Stimulated activated CD8-positive, alpha-beta memory T cell treated with anti-CD3 and anti-CD28 coated beads, Interleukin-4, amount 100 ng/mL, for 24 hours (primary cell): ENCODE measurements at regions not wholly inside any gene's neighbourhood (a gene's known extent, or its start where the extent isn't known, plus 50 kb on each side); places are given as distances from the start of the nearest gene placed in this dataset.
"Not testable (repeated sequence)": the region's sequence is repeated elsewhere in the genome, so short reads cannot be mapped to it uniquely, and the experiment has no call there.

Experiments
- DNase-seq: peaks from one replicate; pipeline ENCODE4 v3.0.0-alpha.2; 2020; ENCODE audit warnings: low read depth

DNA sequence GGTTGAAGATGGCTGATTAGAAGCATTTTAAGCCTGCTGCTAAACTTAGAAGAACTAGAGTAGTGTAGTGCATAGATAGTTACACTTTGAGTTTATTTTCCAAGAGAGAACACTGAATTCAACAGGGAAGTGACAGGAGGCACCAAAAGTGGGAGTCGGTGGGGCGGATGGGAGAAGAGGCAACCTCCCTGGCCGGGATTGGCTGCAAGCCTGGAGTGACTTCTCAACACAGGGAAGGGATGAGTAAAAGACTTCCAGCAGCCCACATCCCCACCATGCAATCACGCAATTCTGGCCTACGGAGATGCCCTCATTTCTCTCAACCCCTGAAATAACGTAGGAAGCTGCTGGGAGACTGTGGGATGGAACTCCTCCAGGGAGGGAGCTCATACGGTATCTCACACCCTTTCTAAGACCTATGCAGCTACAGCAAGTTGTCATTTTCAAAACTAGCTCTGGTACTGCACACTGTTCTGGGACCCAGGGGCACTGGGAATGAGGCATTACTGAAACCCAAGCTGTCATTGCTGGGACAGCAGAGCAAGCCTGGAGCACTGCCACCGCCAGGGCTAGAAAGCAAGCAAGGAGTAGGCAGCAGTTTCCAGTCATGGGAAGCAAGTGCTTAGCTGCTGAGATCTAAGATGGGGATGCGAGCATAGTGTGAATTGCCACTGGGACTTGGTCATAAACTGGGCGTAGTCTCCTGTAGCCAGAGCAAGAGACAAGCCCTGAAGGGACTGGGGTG lies 331.6 kb upstream of the PTGER4 start:
- DNase-seq: no peak

DNA sequence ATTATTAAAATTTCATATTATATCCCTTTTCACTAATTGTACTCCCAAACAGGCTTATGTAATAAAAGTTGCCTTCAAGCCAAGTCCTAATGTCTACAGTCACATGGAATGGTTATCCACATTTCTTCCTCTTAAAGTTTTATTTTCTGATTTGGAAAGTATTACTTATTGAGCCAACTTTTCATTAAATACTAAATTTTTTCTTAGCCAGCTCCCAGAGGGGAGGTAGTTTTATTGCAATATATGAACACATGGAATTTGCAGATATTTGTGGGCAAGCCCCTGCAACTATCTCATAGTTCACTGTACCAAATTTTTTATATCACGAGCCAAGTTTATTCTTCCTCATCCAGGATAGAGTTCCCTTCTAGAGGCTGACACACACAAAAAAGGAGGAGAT lies 332.8 kb upstream of the PTGER4 start:
- DNase-seq: no peak

DNA sequence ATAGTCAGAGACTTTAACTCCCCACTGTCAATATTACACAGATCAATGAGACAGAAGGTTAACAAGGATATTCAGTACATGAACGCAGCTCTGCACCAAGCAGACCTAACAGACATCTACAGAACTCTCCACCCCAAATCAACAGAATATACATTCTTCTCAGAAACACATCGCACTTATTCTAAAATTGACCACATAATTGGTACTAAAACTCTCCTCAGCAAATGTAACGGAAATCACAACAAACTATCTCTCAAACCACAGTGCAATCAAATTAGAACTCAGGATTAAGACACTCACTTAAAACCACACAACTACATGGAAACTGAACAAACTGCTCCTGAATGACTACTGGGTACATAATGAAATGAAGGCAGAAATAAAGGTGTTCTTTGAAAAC lies 341.3 kb upstream of the PTGER4 start:
- DNase-seq: not testable (repeated sequence)

DNA sequence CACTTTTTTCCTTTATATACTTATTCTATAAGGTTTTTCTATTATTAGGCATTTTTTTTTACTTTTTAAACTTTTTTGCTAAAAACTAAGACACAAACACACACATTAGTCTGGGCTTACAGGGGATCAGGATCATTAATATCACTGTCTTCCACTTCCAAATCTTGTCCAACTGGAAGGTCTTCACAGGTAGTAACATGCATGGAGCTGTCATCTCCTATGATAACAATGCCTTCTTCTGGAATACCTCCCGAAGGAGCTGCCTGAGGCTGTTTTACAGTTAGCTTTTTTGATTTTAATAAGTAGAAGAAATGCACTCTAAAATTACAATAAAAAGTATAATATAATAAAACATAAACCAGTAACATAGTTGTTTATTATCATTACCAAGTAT lies 345.5 kb upstream of the PTGER4 start:
- DNase-seq: no peak

DNA sequence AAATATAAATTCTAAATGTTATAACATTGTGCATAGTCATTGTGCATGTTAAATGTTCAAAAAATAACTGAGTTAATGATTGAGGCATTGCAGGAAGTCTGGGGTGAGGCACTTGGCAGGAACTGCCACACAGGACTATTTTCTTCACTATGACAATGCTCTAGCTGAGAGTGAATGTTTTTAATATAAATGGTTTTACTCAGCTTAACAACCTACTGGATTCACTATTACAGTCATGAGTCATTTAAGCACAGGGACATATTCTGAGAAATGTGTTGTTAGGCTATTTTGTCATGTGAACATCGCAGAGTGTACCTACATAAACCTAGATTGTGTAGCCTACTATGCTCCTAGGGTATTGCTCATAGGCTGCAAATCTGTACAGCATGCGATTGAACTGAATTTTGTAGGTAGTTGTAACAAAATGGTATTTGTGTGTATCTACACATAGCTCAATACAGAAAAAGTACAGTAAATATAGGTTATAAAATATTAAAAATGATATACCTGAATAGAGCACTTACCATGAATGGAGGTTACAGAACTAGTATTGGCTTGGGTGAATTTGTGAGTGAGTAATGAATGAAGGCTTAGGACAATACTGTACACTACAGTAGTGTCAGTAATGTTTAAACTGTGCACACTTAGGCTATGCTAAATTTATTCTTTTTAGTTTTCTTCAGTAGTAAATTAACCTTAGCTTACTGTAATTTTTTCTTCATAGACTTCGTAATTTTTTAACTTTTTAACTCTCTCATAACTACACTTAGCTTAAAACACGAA lies 346.1 kb upstream of the PTGER4 start:
- DNase-seq: no peak

DNA sequence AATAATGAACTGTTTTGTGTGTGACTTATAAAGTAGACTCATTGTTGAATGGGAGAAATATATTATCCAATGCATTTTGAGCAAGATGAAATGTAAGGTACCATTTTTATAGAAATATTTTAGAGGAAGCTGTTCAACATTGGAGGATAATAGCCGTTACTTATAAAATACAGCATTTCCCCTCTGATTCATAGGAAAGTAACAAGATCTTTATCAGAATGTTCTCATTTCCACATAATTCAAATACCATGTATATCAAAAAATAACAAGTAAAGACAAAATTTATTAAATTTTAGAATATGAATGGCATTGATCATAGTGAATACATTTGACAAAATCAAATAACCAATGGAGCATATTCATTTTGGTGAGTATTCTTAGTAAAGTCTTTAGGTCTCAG lies 346.7 kb upstream of the PTGER4 start:
- DNase-seq: no peak

DNA sequence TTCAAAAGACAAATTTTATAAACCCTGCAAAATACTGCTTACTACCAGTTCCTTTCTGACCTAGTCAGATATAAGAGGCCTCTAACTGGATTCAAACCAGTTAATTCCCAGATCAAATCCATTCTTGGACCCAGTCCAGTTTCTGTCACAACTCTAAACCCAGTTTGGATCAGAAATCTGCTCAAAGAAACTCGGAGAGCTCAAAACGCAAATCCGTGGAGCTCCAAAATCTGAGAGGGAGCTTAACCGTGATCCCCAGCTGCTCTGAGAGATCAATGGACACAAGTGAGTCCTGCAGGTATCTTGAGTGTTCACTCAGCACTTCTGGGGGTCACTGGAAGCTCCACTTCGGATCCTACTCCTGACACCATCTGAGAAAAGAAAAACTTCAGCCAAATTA lies 348.1 kb upstream of the PTGER4 start:
- DNase-seq: no peak

DNA sequence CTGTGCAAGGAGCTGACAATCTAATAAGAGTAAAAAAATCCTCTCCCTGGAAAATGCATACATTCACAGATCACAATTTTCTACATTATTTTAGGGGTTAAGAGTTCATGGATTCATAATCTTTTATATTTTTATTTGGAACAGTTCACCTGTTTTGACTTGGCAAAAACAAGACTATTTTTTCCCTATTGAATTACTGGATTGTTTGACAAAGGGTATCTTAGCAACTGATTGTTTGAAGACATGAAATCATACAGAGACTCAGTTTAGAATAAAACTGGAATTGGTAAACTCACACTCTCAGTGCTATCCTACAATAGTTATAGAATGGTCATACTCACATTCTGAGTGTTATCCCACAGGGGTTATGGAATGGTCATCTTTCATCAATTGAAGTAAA lies 358.2 kb upstream of the PTGER4 start:
- DNase-seq: no peak

DNA sequence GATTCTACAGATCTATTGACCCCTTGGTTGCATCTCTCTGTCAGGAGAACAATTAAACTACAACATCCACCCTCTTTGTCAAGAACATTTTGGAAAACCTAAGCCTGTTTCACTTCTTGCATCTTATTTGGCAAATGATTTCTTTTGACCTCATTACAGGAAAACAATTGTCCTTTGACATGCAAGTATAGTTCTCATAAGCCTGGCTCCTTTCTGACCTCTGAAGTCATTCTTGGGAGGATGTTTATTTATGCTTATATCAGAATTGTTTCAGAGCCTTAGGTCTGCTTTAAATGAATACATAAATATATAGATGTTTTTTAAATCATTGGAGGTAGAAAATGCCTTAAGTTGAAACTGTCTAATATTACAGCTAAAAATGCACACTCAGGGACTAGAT lies 361.3 kb upstream of the PTGER4 start:
- no peak for DNase-seq

DNA sequence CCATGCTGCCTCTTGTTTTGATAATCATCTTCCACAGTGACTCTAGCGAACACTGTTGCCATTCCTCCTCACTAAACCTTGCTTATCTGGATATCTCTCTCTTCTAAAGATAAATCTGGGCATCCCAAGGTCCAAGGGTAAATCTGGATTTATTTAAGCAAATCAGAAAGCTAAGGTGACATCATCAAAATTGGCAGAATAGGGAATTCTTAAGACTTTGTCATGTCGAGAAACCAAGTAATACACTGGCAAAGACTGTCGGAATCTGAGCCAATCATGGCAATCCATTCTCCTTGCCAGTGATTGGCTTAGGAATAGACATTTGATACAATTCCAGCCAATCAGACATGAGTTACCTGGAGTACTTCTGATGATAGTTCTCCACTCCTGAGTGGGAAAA lies 362.7 kb upstream of the PTGER4 start:
- no peak for DNase-seq

DNA sequence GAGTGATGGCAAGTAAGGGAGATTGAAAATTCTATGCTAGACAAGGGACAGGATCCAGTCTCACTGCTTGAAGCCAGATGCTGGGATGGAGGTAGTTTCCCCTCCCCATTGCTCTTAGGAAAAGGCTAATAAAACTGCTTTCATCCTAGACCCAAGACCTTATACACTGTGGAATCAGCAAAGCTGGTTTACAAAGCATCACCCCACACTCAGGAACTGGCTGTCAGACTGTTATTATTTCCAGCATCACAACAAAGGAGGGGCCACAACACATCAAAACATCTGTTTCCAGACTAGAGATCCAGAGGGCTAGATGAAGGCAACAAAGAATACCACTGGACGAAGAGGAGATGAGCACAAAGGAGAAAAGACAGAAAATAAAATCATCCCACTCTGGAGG lies 364.6 kb upstream of the PTGER4 start:
- DNase-seq: no peak

DNA sequence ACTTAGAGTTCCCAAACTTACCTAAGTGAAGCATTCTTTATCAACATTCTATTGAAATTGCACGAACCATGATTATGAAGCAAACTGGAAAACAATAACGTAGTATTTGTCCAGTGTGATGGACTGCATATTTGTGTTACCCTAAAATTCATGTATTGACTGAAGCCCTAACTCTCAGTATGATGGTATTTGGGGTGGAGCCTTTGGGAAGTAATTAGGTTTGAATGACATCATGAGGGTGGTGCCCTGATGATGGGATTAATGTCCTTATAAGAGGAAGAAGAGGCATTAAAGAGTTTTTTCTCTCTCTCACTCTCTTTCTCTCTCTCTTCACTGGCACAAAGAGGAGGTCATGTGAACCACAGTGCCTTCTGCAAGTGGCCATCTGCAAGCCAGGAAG lies 365.4 kb upstream of the PTGER4 start:
- DNase-seq: no peak

DNA sequence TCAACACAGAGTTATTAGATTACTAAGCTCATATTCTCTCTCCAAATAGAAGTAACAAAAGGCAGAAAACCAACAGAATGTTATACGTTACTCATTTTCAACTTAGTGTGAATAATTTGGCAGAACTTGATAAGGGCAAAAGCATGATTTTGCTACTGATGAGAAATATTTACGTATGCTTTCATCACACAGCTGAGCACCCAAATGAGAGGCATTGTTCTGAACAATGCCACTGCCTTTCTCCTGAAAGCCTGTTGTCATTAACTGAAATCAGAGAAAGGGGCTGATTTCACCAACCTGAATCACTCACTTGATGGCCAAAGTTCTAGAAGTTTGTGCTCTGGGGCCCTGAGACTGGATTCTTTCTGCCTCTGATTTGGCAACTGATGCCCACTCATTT lies 367.5 kb upstream of the PTGER4 start:
- DNase-seq: no peak

DNA sequence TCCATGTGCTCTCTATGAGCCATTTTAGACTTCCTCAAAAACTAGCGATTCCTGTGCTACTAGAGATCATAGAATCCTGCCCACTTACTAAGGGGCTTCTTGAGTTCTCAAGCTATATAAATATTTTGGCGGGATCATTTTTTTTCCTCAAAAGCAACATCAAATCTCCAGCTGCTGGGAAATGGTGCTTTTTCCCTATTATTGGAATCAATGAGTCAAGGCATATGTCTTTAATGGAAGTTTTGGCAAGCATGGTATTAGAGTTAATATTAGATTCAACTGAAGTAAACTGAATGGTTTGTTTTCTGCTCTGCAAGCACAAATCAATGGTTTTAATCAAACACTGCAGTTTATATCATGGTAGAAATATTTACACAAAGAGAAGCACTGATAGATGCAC lies 369.9 kb upstream of the PTGER4 start:
- DNase-seq: no peak

DNA sequence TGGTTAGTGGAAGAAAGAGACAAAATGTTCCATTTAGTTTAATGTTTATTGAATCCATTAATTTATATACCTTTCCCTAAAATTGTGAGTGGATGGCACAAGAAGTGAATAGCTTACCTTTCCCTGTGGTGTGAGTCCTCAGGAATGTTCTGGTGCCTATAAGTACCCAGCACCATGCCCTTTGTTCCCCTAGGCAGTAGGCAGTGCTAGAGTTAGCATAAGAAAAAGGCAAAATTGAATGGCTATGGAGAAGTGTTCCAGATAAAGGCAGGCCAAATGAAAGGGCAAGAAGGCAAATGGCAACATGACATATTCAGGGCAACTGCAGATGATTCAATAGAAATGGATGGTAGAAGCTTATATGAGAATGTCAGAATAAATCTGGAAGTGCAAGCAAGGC lies 370.8 kb upstream of the PTGER4 start:
- DNase-seq: no peak

DNA sequence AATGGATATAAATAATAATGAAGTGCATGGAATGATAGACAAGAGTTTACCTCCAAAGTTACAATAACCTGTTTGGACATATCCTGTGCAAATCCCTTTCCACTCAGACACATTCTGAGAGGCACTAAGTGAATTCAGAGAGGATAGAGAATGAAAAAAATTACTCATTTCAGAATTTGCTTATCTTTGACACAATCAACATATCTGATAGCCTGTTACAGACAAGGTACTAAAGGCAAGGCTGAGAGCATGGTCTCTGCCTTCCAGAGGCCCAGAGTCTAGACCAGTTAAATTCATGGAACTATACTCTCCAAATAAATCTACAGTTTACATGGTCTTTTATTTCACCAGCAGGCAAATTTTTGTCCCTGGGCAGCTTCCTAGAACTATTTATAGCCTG lies 371.8 kb upstream of the PTGER4 start:
- no peak for DNase-seq

DNA sequence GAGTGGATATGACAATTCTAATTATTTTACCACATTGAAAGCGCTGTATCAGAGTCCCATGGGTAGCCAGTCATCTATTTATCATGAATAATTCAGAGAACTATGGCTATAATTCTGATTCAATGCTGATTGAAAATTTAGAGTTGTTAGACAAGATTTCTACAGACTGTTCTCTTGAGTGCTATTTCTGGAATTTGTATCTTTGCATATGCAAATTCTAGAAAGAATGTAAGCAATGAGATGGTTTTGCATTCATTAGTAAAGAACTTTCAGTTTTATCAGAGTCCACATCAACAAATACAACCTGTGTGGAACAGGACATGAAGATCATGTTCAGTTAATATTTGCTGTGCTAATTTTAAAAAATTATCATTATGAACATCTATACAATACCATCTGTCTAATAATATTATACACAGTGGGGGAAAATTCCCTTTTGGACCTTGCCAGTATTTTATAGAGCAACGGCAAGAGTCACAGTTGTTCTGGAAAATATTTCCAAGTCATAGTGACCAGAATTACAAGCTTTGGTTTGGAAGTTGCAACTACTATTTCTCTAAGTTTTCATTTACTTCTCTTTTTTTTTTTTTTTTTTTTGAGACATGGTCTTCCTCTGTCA lies 372.7 kb upstream of the PTGER4 start:
- DNase-seq: no peak

DNA sequence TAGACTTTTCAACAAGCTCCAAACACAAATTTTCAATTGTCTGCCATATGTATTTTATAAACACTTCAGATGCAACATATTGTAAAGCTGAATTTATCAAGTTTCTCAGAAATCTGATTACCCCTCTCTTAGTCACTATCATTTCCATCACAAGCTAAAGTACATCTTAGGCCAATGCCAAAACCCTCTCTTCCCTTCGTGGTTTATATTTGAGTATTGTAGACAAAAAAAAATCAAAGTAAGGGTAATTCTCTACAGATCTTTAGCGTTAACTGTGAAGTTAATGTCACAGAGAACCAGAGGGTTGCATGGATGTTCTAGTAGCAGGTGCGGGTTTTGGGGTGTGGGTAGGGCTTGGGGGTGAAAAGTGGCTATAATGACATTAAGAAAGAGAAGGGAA lies 387.7 kb upstream of the PTGER4 start:
- no peak for DNase-seq

DNA sequence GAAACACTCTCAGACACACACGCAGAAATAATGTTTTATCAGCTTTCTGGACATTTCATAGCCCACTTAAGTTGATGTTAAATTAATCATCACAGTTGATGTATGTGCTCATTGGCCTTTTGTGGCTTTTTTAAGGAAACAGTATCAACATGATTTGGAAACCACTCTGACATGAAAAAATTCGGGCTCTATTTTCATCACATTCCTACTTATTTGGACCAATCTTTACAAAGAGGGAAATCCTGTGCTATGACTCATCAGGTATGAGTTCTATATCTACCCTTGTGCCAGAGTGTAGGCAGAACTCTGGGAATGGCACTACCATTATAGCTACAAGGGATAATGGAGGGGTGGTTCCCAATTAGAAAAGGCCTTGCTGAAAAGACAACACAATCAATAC lies 388.4 kb upstream of the PTGER4 start:
- no peak for DNase-seq

DNA sequence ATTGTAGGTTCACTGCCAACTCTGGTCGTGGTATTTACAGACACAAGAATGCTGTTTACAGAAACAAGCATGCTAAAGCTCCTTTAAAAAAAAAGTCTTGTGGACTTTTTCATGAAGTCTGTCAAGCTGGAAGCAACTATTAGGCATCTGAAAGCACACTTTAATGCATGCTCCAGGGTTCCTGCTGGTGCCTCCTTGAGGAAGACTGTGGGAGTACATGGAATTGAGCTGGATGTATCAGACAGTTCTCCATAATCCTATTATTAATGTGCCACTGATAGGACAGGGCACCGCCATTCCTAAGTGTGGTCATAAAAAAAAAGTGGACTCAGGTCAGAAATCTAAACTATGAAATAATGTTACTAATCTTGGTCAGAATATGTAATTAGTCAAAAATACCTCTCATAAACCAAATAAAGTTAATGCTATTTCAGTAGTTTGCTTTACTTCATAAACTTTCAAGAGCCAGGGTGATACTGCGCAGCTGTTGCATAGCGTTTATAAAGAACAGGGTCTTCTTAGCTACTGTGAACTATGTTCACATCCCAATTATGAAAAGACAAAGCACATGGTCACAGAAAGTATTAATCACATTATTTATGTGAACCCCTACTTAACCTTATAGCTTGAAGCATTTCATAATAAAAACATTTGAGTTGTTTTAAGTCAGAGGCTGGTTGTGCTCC lies 390.8 kb upstream of the PTGER4 start:
- DNase-seq: no peak

DNA sequence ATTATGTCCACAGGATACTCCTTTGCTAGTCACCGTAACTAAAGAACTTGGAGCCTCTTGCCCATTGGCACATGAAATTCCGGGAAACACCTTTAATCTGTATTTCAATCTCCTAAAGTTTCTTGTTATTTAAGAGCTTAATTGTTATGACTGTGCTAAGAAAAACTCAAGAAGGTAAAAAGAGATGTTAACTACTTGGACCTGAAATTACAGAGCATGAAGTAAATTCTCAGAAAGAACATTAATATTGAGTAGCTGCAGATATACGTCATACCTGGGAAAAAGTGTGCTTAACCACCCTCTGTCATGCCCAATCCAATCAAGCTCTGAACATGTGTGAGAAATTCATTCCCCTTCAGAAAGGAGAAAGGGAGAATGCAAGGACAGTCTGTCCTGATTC lies 394.9 kb upstream of the PTGER4 start:
- no peak for DNase-seq

DNA sequence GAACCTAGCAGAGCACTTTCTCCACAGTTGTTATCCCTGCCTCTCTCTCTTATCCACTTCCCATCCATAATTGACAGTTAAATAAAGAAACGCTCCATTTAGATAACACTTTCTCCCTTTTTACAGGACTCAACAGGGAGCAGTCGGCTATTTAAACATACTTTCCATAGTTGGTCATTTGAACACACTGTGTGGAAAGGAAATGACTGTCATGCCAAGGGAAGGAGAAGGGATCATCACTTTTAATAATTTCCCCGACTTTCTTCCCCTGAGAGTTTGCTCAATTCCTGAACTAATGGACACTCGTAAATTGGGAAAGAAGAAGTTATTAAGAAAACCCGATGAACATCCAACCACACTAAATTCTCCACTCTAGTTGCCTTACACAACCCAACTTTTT lies 400.8 kb upstream of the PTGER4 start:
- DNase-seq: no peak
